ENCODE measurements at regions not wholly inside any gene's neighbourhood (a gene's known extent, or its start where the extent isn't known, plus 50 kb on each side); places are given as distances from the start of the nearest gene placed in this dataset.

DNA sequence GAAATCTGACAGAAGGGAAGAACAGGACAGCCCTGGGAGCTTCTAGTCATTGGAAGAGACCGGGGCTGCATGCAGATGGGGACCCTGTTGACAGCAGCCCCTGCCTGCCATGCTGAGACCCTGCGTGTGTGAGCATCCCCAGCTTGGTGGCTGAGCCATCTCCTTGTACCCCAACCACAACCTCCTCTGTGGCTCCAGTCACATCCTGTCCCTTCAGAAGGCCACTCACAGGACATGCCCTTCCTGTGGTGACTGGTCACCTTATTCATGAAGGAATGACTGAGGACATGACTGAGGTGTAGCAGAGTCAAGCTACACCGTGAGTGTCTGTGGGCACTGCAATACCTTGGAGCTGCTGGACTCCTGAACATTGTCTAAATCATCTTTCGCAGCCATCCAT lies 141.8 kb upstream of the ERRFI1 start:
- H3K4me3 Mint-ChIP-seq (ENCODE audit: low read depth, unreplicated experiment) = no peak overlapping the region
- no TSS peak for BruUV-seq (replicated peaks)
- TF ChIP-seq CTCF (IDR thresholded peaks at IDR 0.05; ENCODE audit: unreplicated experiment) = no peak
- H3K9me3 Mint-ChIP-seq (ENCODE audit: low read depth, unreplicated experiment) = no peaks in the 10 kb centered on the region
- no peaks in the 10 kb centered on the region for H3K27me3 Mint-ChIP-seq (ENCODE audit: unreplicated experiment)
- peaks cover 13% of the 10 kb centered on the region for H3K4me1 Mint-ChIP-seq (ENCODE audit: low read depth, unreplicated experiment)
- intact Hi-C loops (cut with micrococcal nuclease; ENCODE audit: unreplicated experiment) = loop anchor here (5.0 kb wide), 1 partner anchor 71 kb away; no protein-coding TSS in a partner anchor
- H3K36me3 Mint-ChIP-seq (ENCODE audit: insufficient read depth, unreplicated experiment) = peaks cover 17% of the 10 kb centered on the region
- no peak for DNase-seq
- H3K27ac Mint-ChIP-seq (ENCODE audit: unreplicated experiment) = no peak overlapping the region
- CTCF ChIA-PET = no interaction called here

DNA sequence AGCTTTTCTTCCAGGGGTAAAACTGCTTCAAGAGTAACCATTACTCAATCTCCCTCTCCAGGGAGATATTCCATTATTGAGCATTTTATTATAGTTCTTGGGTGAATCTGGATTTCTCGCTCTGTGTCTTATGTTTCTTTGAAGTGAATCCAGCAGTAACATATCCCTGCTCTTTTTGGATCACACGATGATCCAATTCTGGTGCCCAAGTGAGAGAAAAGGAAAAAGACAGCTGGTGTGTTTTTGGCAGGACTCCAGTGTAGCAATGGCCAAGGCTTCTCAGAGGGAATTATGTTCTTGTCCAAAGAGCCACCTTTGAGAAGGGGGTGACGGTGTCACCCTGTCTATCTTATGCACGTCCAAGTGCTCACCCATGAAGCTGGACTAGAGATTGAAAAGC lies 140.3 kb upstream of the ERRFI1 start:
- TF ChIP-seq CTCF (IDR thresholded peaks at IDR 0.05; ENCODE audit: unreplicated experiment) = no peak
- H3K9me3 Mint-ChIP-seq (ENCODE audit: low read depth, unreplicated experiment) = no peaks in the 10 kb centered on the region
- CTCF ChIA-PET = no interaction called here
- H3K27me3 Mint-ChIP-seq (ENCODE audit: unreplicated experiment) = no peaks in the 10 kb centered on the region
- BruUV-seq (replicated peaks) = no TSS peak
- DNase-seq = no peak
- H3K27ac Mint-ChIP-seq (ENCODE audit: unreplicated experiment) = peak overlapping the region; percentile 63
- H3K4me1 Mint-ChIP-seq (ENCODE audit: low read depth, unreplicated experiment) = peaks cover 21% of the 10 kb centered on the region
- peaks cover 12% of the 10 kb centered on the region for H3K36me3 Mint-ChIP-seq (ENCODE audit: insufficient read depth, unreplicated experiment)
- H3K4me3 Mint-ChIP-seq (ENCODE audit: low read depth, unreplicated experiment) = no peak overlapping the region
- intact Hi-C loops (cut with micrococcal nuclease; ENCODE audit: unreplicated experiment) = loop anchor here (5.0 kb wide), 1 partner anchor 69 kb away; no protein-coding TSS in a partner anchor

DNA sequence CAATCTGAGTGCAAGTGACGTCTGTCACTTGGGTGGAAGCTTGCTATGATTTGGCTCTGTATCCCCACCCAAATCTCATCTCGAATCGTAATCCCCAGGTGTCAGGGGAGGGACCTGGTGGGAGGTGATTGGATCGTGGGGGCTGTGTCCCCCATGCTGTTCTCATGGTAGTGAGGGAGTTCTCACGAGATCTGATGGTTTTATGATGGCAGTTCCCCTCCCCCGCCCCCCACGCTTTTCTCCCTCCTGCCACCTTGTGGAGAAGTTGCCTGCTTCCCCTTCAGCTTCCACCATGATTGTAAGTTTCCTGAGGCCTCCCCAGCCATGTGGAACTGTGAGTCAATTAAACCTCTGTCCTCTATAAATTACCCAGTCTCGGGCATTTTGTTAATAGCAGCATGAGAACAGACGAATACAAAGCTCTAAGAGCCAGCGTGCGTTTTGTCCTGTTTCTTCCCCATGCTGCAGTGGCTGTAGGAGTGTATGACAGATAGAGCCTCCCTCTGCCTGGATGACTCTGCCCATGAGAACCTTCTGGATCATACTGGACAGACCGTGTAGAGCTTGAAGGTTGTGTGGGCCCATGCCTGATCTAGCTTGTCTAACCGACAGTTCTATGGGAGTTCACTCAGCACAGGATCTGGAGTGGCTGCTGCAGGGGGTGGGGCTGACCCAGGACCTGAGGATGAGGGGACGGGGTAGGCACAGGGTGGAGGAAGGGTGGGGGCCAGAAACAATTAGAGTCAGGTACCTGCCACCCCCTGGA lies 139.7 kb upstream of the ERRFI1 start:
- CTCF ChIA-PET = interaction anchor here (0.6 kb wide), 2 partner anchors 44 to 151 kb away, joined by 3 to 8 read pairs; no protein-coding TSS in a partner anchor
- H3K27me3 Mint-ChIP-seq (ENCODE audit: unreplicated experiment) = no peaks in the 10 kb centered on the region
- H3K36me3 Mint-ChIP-seq (ENCODE audit: insufficient read depth, unreplicated experiment) = peaks cover 12% of the 10 kb centered on the region
- DNase-seq = no peak
- peaks cover 21% of the 10 kb centered on the region for H3K4me1 Mint-ChIP-seq (ENCODE audit: low read depth, unreplicated experiment)
- no peak overlapping the region for H3K4me3 Mint-ChIP-seq (ENCODE audit: low read depth, unreplicated experiment)
- no TSS peak for BruUV-seq (replicated peaks)
- TF ChIP-seq CTCF (IDR thresholded peaks at IDR 0.05; ENCODE audit: unreplicated experiment) = no peak
- H3K9me3 Mint-ChIP-seq (ENCODE audit: low read depth, unreplicated experiment) = no peaks in the 10 kb centered on the region
- intact Hi-C loops (cut with micrococcal nuclease; ENCODE audit: unreplicated experiment) = loop anchor here (5.0 kb wide), 1 partner anchor 68 kb away; no protein-coding TSS in a partner anchor
- H3K27ac Mint-ChIP-seq (ENCODE audit: unreplicated experiment) = peak overlapping the region; percentile 63

DNA sequence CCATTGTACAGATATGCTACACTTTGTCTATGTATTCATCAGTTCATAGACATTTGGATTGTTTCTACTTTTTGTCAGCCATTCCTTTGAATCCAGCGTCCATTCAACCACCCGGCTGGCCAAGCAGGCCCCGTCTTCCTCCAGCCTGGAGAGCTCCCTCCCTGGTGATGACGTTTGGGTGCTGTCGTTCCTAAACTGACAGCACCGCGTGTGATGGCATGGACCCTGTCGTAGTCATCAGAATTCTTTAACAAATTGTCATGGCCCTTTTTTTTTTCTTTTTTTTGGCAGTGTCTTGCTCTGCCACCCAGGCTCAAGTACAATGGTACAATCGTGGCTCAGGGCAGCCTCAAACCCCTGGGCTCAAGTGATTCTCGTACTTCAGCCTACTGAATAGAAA lies 138.6 kb upstream of the ERRFI1 start:
- no peak overlapping the region for H3K4me3 Mint-ChIP-seq (ENCODE audit: low read depth, unreplicated experiment)
- no peaks in the 10 kb centered on the region for H3K9me3 Mint-ChIP-seq (ENCODE audit: low read depth, unreplicated experiment)
- H3K27me3 Mint-ChIP-seq (ENCODE audit: unreplicated experiment) = no peaks in the 10 kb centered on the region
- no TSS peak for BruUV-seq (replicated peaks)
- intact Hi-C loops (cut with micrococcal nuclease; ENCODE audit: unreplicated experiment) = loop anchor here (5.0 kb wide), 1 partner anchor 67 kb away; no protein-coding TSS in a partner anchor
- DNase-seq = no peak
- CTCF ChIA-PET = no interaction called here
- H3K27ac Mint-ChIP-seq (ENCODE audit: unreplicated experiment) = no peak overlapping the region
- H3K4me1 Mint-ChIP-seq (ENCODE audit: low read depth, unreplicated experiment) = peaks cover 13% of the 10 kb centered on the region
- peaks cover 4% of the 10 kb centered on the region for H3K36me3 Mint-ChIP-seq (ENCODE audit: insufficient read depth, unreplicated experiment)
- no peak for TF ChIP-seq CTCF (IDR thresholded peaks at IDR 0.05; ENCODE audit: unreplicated experiment)

All from Calu3 (cell line).